K562 (cell line): ENCODE measurements at regions not wholly inside any gene's neighbourhood (a gene's known extent, or its start where the extent isn't known, plus 50 kb on each side); places are given as distances from the start of the nearest gene placed in this dataset.

Source experiments
- ATAC-seq: fragments of 200-7000 bp; cut with Tn5 transposase; 3 replicates; pipeline ENCODE4 v1.9.1; 2020; ENCODE audit warnings: moderate library complexity
- BruUV-seq: library from RNA; stranded (reverse); fragments of 400-500 nt; replicated peaks from 2 replicates; lab custom pipeline; 2021; lab: Mats Ljungman, UMichigan
- CTCF ChIA-PET: fragments of 300-600 bp; formaldehyde crosslinking; extraction: SDS; loops from one replicate; lab custom pipeline; 2021; ENCODE audit warnings: low intra/inter-chr PET ratio; lab: Yijun Ruan, JAX
- POLR2A ChIA-PET: fragments of 300-600, 350-650 bp; sonication (Branson Sonifier 250); formaldehyde crosslinking; extraction: SDS; loops from one replicate; lab custom pipeline; 2021; ENCODE audit warnings: antibody characterized with exemption, inconsistent platforms; lab: Yijun Ruan, JAX
- DNase-seq, 4 experiments: peaks; one replicate each; pipeline versions ENCODE4 v3.0.0 to v3.0.0-alpha.2; 2011 to 2018; ENCODE audit warnings: low spot score in 3 of 4, mixed read lengths in 3 of 4; ENCODE audit errors: extremely low read depth in 1 of 4
- FAIRE-seq: peaks from 2 replicates; lab custom pipeline; 2011; peaks lifted over from hg19 to GRCh38; lab: Jason Lieb, UNC
- H2AFZ ChIP-seq: 2 replicates; pipeline ENCODE4 v1.6.0; 2011; ENCODE audit warnings: low read depth, low read length, control low read depth, inconsistent platforms
- H3K27ac ChIP-seq: fragments of 200-600 bp; 3 replicates; pipeline ENCODE4 v1.8.0; 2011; ENCODE audit warnings: low read depth, mild to moderate bottlenecking, control low read depth, inconsistent platforms, low read length, moderate library complexity, mixed read lengths; ENCODE audit errors: extremely low read depth
- H3K27me3 ChIP-seq, 2 experiments: fragments of 300-600 bp in 1 of 2; 2 replicates in 1 of 2; 3 replicates in 1 of 2; pipeline versions ENCODE4 v1.6.0 to v1.8.0; 2011; ENCODE audit warnings: inconsistent platforms in 2 of 2, low read length in 2 of 2, mild to moderate bottlenecking in 1 of 2, mixed read lengths in 1 of 2, moderate library complexity in 1 of 2; ENCODE audit not compliant: control insufficient read depth in 2 of 2, insufficient read depth in 2 of 2
- H3K36me3 ChIP-seq: fragments of 300-600 bp; 3 replicates; pipeline ENCODE4 v1.8.0; 2011; ENCODE audit warnings: mild to moderate bottlenecking, low read length, inconsistent platforms; ENCODE audit not compliant: control insufficient read depth, insufficient read depth
- H3K4me1 ChIP-seq, 2 experiments: fragments of 200-600 bp in 1 of 2; replicated peaks in 1 of 2; 2 replicates in 1 of 2; 3 replicates in 1 of 2; pipeline versions ENCODE4 v1.5.1 to v1.8.0; 2011; ENCODE audit warnings: inconsistent platforms in 2 of 2, low read length in 2 of 2, mild to moderate bottlenecking in 1 of 2, mixed read lengths in 1 of 2, moderate library complexity in 1 of 2; ENCODE audit not compliant: control insufficient read depth in 2 of 2, insufficient read depth in 2 of 2
- H3K4me2 ChIP-seq: 2 replicates; pipeline ENCODE4 v1.6.1; 2011; ENCODE audit warnings: low read length, control low read depth, inconsistent platforms, mixed read lengths; ENCODE audit not compliant: insufficient read depth
- H3K4me3 ChIP-seq: fragments of 200-600 bp; sonication (generic), shearing (Covaris generic); 2 replicates; pipeline ENCODE4 v1.5.1; 2016; ENCODE audit warnings: control low read depth, inconsistent platforms
- H3K79me2 ChIP-seq: fragments of 200-600 bp; 3 replicates; pipeline ENCODE4 v1.8.0; 2011; ENCODE audit warnings: low read length, inconsistent platforms; ENCODE audit not compliant: control insufficient read depth, insufficient read depth
- H3K9ac ChIP-seq, 2 experiments: 2 replicates each; pipeline versions ENCODE4 v1.6.0 to v1.6.1; 2011; ENCODE audit warnings: low read depth in 2 of 2, low read length in 2 of 2, control low read depth in 1 of 2, inconsistent platforms in 1 of 2, mild to moderate bottlenecking in 1 of 2, mixed read lengths in 1 of 2; ENCODE audit not compliant: insufficient read depth in 1 of 2
- H3K9me1 ChIP-seq: one replicate; pipeline ENCODE4 v1.6.0; 2011; ENCODE audit warnings: inconsistent platforms, mild to moderate bottlenecking, low read length, moderate library complexity; ENCODE audit not compliant: control insufficient read depth, insufficient read depth
- H3K9me3 ChIP-seq: replicated peaks from 2 replicates; pipeline ENCODE4 v1.5.1; 2011; ENCODE audit warnings: low read depth, low read length, inconsistent platforms; ENCODE audit not compliant: control insufficient read depth, insufficient read depth
- H4K20me1 ChIP-seq: replicated peaks from 2 replicates; pipeline ENCODE4 v1.6.1; 2011; ENCODE audit warnings: low read length, inconsistent platforms, mixed read lengths; ENCODE audit not compliant: control insufficient read depth, insufficient read depth
- CBFB ChIP-seq: sonication (generic); formaldehyde crosslinking; IDR thresholded peaks from 2 replicates; pipeline ENCODE4 v1.4.0; 2020; ENCODE audit warnings: mild to moderate bottlenecking, missing genetic modification reagents
- ID3 ChIP-seq, 2 experiments: fragments of 250-450 bp in 1 of 2; fragments of 450-650 bp in 1 of 2; sonication (Bioruptor Pico) in 1 of 2; IDR thresholded peaks; 2 replicates each; pipeline versions ENCODE4 v1.6.1 to v1.8.0; 2016 to 2021; ENCODE audit warnings: mild to moderate bottlenecking in 2 of 2, moderate library complexity in 2 of 2, missing compliant biosample characterization in 1 of 2, missing genetic modification characterization in 1 of 2
- RERE ChIP-seq: sonication (generic); formaldehyde crosslinking; IDR thresholded peaks from 2 replicates; pipeline ENCODE4 v1.8.0; 2023; ENCODE audit warnings: missing genetic modification reagents, mild to moderate bottlenecking, borderline replicate concordance
- ZNF134 ChIP-seq: fragments of 250-450 bp; sonication (Bioruptor Pico); conservative IDR thresholded peaks from 2 replicates; pipeline ENCODE4 v1.4.0; 2020
- WGBS: fragments of 100-300 bp; shearing (Covaris generic); methylation state at CpG from one replicate; pipeline ENCODE4 v1.1.6; 2016; ENCODE audit warnings: low coverage, mixed read lengths; ENCODE audit not compliant: insufficient coverage; ENCODE audit errors: missing lambda C conversion rate; 5-methylcytosine and 5-hydroxymethylcytosine counted together
- in situ Hi-C: fragments of 300-500 bp; cut with MboI; formaldehyde crosslinking; loops from 4 replicates; pipeline ENCODE4 v1.15.0; 2018; ENCODE audit warnings: inconsistent platforms, mixed read lengths
- intact Hi-C: fragments of 100-400 bp; cut with micrococcal nuclease; formaldehyde crosslinking; loops from 2 replicates; pipeline ENCODE4 v1.14.2; 2022

DNA sequence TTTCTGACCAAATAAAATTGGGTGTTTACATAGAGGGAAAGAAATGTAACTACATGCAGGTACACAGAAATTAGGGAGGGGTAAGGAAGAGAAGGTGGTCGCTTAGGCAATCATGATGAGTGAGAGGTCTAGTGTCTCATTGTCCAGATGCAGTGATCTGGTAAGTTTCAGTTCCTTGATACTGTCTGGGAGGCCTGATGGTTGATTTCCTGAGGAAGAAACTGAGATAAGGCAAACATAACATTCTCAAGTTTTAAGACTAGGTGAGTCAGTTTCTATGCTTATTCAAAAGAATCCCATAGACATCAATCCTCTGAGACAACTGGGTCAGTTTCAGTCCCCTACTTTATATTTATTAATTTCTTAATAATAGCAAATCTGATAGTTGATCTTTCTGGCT lies 843.3 kb upstream of the CDH10 start (continued):
- no peak for TF ChIP-seq RERE
- no peak for TF ChIP-seq ZNF134 (CRISPR knock-in tag)

GRCh38 chr5:25484391-25484790 lies 839.6 kb upstream of the CDH10 start:
- BruUV-seq, result no TSS peak
- H3K36me3 ChIP-seq, result no peaks in the 10 kb centered on the region

More at GRCh38 chr5:25484391-25484790, 839.6 kb upstream of the CDH10 start:
- H3K27ac ChIP-seq, result no peak overlapping the region
- CTCF ChIA-PET, result no interaction called here
- H3K4me3 ChIP-seq, result no peak overlapping the region
- H3K79me2 ChIP-seq, result no peaks in the 10 kb centered on the region
- H3K9me1 ChIP-seq, result no peaks in the 10 kb centered on the region
- POLR2A ChIA-PET, result no interaction called here
- H3K9ac ChIP-seq, result no peak overlapping the region
- H2AFZ ChIP-seq, result no peak overlapping the region
- H4K20me1 ChIP-seq, result no peaks in the 10 kb centered on the region
- in situ Hi-C loops (no loop called here), intact Hi-C loops (no loop called here)
- TF ChIP-seq ID3 (CRISPR knock-in tag; IDR thresholded peaks at IDR 0.05), result no peak
- no peak for TF ChIP-seq ID3 (tag; IDR thresholded peaks at IDR 0.05)
- no peak for TF ChIP-seq CBFB (CRISPR knock-in tag)
- H3K4me2 ChIP-seq, result no peak overlapping the region
- H3K9me3 ChIP-seq, result no peaks in the 10 kb centered on the region
- no peak for FAIRE-seq
- ATAC-seq, result no peak
- H3K27me3 ChIP-seq, result no peaks in the 10 kb centered on the region
- H3K4me1 ChIP-seq, result no peaks in the 10 kb centered on the region
- no peak for DNase-seq
- WGBS, result 1% methylated on average over 4 of the region's 4 CpGs
